ENCODE measurements at regions not wholly inside any gene's neighbourhood (a gene's known extent, or its start where the extent isn't known, plus 50 kb on each side); places are given as distances from the start of the nearest gene placed in this dataset.

GRCh38 chr2:145961846-145962245, 1441.9 kb upstream of the ZEB2 start:
- Histone ChIP-seq H2AFZ (ENCODE audit: low read depth, low read length, poor library complexity, severe bottlenecking) (no peak overlapping the region), H3K36me3 (ENCODE audit: control insufficient read depth in 1 of 2, insufficient read depth in 2 of 2, low read length in 2 of 2) (no peaks in the 10 kb centered on the region), H3K9me3 (ENCODE audit: control insufficient read depth in 1 of 2, insufficient read depth in 1 of 2, low read depth in 1 of 2, low read length in 2 of 2) (no peaks in the 10 kb centered on the region), H3K27me3 (ENCODE audit: insufficient read depth, low read length) (no peaks in the 10 kb centered on the region), H3K4me3 (replicated peaks in 1 of 2; ENCODE audit: low read depth in 1 of 2, low read length in 2 of 2) (no peak overlapping the region), H3K9ac (ENCODE audit: low read length) (no peak overlapping the region), H3K79me2 (ENCODE audit: insufficient read depth, low read length) (no peaks in the 10 kb centered on the region), H3K4me2 (ENCODE audit: low read length) (no peak overlapping the region), H3K27ac (ENCODE audit: low read depth, low read length) (no peak overlapping the region), H4K20me1 (ENCODE audit: insufficient read depth) (no peaks in the 10 kb centered on the region), H3K4me1 (ENCODE audit: control insufficient read depth in 1 of 2, insufficient read depth in 2 of 2, low read length in 2 of 2) (no peaks in the 10 kb centered on the region), H3K9me2 (ENCODE audit: insufficient read depth) (no peaks in the 10 kb centered on the region)
- RAD21 ChIA-PET (ENCODE audit: low non-redundant PET in 1 of 2, low total read pairs in 2 of 2, uncharacterized antibody in 2 of 2, unreplicated experiment in 2 of 2): no interaction called here
- TF ChIP-seq EZH2 (IDR thresholded peaks at IDR 0.05) (no peak), EGR1 (IDR thresholded peaks at IDR 0.05; ENCODE audit: low read depth) (no peak), POLR2A (IDR thresholded peaks at IDR 0.05; ENCODE audit: borderline replicate concordance, extremely low read depth, insufficient read depth, insufficient read length) (no peak), SIN3A (IDR thresholded peaks at IDR 0.05; ENCODE audit: low read depth) (no peak), JUND (IDR thresholded peaks at IDR 0.05) (no peak), ZNF274 (IDR thresholded peaks at IDR 0.05; ENCODE audit: low read depth, low read length) (no peak), REST (IDR thresholded peaks at IDR 0.05; ENCODE audit: low read depth) (no peak), SRF (IDR thresholded peaks at IDR 0.05; ENCODE audit: low read depth) (no peak), ZFX (IDR thresholded peaks at IDR 0.05) (no peak), POLR2AphosphoS5 (IDR thresholded peaks at IDR 0.05; ENCODE audit: low read depth, low read length) (no peak), RAD21 (IDR thresholded peaks at IDR 0.05; ENCODE audit: low read depth) (no peak), EZH2phosphoT487 (IDR thresholded peaks at IDR 0.05; ENCODE audit: borderline replicate concordance) (no peak)
- TF ChIP-seq, protein P1, sequence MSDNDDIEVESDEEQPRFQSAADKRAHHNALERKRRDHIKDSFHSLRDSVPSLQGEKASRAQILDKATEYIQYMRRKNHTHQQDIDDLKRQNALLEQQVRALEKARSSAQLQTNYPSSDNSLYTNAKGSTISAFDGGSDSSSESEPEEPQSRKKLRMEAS (IDR thresholded peaks at IDR 0.05): no peak
- POLR2A ChIA-PET: no interaction called here
- ATAC-seq (no peak), DNase-seq (ENCODE audit: low read depth, low spot score) (no peak)
- intact Hi-C loops (cut with micrococcal nuclease): no loop called here
- no TSS peak for BruUV-seq (replicated peaks)
- CTCF ChIA-PET: no interaction called here
